Transverse colon (tissue), 4 donors: ENCODE measurements at regions not wholly inside any gene's neighbourhood (a gene's known extent, or its start where the extent isn't known, plus 50 kb on each side); places are given as distances from the start of the nearest gene placed in this dataset.

ENCODE experiments used
- DNase-seq: peaks from one replicate; pipeline ENCODE4 v3.0.0-alpha.2; 2019
- H3K27ac ChIP-seq, 4 donors: fragments of 200-600 bp; sonication (generic); 2 replicates each; pipeline ENCODE4 v1.5.1; 2016 to 2018; ENCODE audit warnings: inconsistent platforms in 4 of 4
- H3K27me3 ChIP-seq: fragments of 200-600 bp; sonication (generic); 2 replicates; pipeline ENCODE4 v1.5.1; 2017; ENCODE audit warnings: inconsistent platforms
- H3K36me3 ChIP-seq, 4 donors: fragments of 200-600 bp; sonication (generic); 2 replicates each; pipeline ENCODE4 v1.5.1; 2017 to 2019; ENCODE audit warnings: inconsistent platforms in 4 of 4
- H3K4me1 ChIP-seq, 4 donors: fragments of 200-600 bp; sonication (generic); 2 replicates each; pipeline ENCODE4 v1.5.1; 2017 to 2020; ENCODE audit warnings: inconsistent platforms in 4 of 4
- H3K4me3 ChIP-seq, 4 donors: fragments of 200-600 bp; sonication (generic); 1 replicate in 1 of 4; 2 replicates in 3 of 4; pipeline versions ENCODE4 v1.5.1 to v1.6.1; 2017 to 2019; ENCODE audit warnings: inconsistent platforms in 4 of 4
- H3K9me3 ChIP-seq, 2 donors: fragments of 200-600 bp; sonication (generic); 2 replicates each; pipeline ENCODE4 v1.5.1; 2017 to 2019; ENCODE audit warnings: inconsistent platforms in 2 of 2
- EP300 ChIP-seq: sonication (generic); formaldehyde crosslinking; IDR thresholded peaks from one replicate; pipeline ENCODE4 v1.6.1; 2017; ENCODE audit warnings: antibody characterized with exemption, low read depth
- POLR2A ChIP-seq: fragments of 450-650 bp; IDR thresholded peaks from one replicate; pipeline ENCODE4 v1.6.1; 2016; ENCODE audit warnings: antibody characterized with exemption, mild to moderate bottlenecking, moderate library complexity
- POLR2AphosphoS5 ChIP-seq, 3 donors: sonication (generic); formaldehyde crosslinking; IDR thresholded peaks; one replicate each; pipeline ENCODE4 v1.6.1; 2016; ENCODE audit warnings: antibody characterized with exemption in 3 of 3
- WGBS, 2 donors: methylation state at CpG; one replicate each; pipeline ENCODE4 v1.1.5; 2018; ENCODE audit warnings: low coverage in 1 of 2; 5-methylcytosine and 5-hydroxymethylcytosine counted together
- in situ Hi-C, 4 donors: fragments of 200-750 bp; cut with MboI; loops; one replicate each; pipeline versions ENCODE4 v1.15.0 to v1.15.1; 2017; ENCODE audit warnings: low sequenced_read_pairs in 3 of 4, low pct_ligation_motif_present in 1 of 4, low pct_unique_long_range_greater_than_20kb in 1 of 4
- intact Hi-C: fragments of 100-400 bp; cut with DNase I; formaldehyde crosslinking; loops from one replicate; pipeline ENCODE4 v1.15.1; 2023; ENCODE audit warnings: low total_unique reads
- TF ChIP-seq, protein P1 (sequence below), 5 experiments: fragments of 200-600 bp in 3 of 5; fragments of 450-650 bp in 2 of 5; sonication (generic) in 3 of 5; IDR thresholded peaks; 1 replicate in 2 of 5; 2 replicates in 3 of 5; pipeline ENCODE4 v1.5.1; 2016 to 2017; ENCODE audit warnings: antibody characterized with exemption in 5 of 5, inconsistent platforms in 3 of 5, mild to moderate bottlenecking in 2 of 5, moderate library complexity in 1 of 5

DNA sequence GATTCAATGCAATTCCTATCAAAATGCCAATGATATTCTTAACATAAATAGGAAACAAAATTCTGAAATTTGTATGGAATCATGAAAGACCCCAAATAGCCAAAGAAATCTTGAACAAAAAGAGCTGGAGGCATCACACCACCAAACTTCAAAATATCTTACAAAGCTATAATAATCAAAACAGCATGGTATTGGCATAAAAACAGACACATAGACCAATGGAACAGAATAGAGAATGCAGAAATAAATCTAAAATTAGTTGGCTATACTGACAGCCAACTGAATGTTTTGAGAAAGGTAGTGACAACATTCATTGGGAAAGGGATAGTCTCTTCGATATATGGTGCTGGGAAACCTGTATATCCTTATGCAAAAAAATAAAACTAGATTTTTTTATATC lies 121.9 kb upstream of the ASCC3 start:
- 85 to 100% methylated on average over 1 of the region's 1 CpG for WGBS, 2 donors
- H3K9me3 ChIP-seq: peaks cover 0 to 4% of the 10 kb centered on the region in 2 donors
- no peak overlapping the region for H3K27ac ChIP-seq
- intact Hi-C loops: no loop called here
- DNase-seq: no peak
- no peak overlapping the region for H3K4me3 ChIP-seq
- in situ Hi-C loops: no loop called here
- peaks cover 0 to 9% (median 2%) of the 10 kb centered on the region in 4 donors for H3K4me1 ChIP-seq
- no peaks in the 10 kb centered on the region for H3K27me3 ChIP-seq
- no peaks in the 10 kb centered on the region for H3K36me3 ChIP-seq
- TF ChIP-seq POLR2A (no peak), EP300 (no peak), POLR2AphosphoS5 (IDR thresholded peaks at IDR 0.05) (no peak)
- TF ChIP-seq, protein P1, sequence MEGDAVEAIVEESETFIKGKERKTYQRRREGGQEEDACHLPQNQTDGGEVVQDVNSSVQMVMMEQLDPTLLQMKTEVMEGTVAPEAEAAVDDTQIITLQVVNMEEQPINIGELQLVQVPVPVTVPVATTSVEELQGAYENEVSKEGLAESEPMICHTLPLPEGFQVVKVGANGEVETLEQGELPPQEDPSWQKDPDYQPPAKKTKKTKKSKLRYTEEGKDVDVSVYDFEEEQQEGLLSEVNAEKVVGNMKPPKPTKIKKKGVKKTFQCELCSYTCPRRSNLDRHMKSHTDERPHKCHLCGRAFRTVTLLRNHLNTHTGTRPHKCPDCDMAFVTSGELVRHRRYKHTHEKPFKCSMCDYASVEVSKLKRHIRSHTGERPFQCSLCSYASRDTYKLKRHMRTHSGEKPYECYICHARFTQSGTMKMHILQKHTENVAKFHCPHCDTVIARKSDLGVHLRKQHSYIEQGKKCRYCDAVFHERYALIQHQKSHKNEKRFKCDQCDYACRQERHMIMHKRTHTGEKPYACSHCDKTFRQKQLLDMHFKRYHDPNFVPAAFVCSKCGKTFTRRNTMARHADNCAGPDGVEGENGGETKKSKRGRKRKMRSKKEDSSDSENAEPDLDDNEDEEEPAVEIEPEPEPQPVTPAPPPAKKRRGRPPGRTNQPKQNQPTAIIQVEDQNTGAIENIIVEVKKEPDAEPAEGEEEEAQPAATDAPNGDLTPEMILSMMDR (IDR thresholded peaks at IDR 0.05): no peak

DNA sequence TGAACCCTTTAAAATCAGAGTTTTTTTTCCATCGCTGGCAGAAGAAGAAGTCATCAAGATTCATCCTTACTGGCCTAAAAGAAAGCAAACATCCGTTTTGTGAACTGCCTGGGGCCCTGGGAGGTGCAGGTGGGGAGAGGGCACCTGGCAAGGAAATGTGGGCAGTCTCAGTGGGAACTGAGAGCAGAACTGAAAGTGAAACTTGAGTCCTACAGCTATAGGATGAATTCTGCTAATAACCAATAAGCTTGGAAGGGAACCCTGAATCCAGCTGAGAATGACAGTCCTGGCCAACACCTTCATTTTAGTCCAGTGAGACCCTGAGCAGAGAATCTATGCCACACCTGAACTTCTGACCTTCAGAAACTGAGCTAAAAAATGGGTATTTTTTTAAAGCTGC lies 130.1 kb upstream of the ASCC3 start:
- Histone ChIP-seq H3K27ac (no peak overlapping the region), H3K27me3 (no peaks in the 10 kb centered on the region), H3K4me1 (peaks cover 0 to 4% (median 0%) of the 10 kb centered on the region in 4 donors), H3K9me3 (no peaks in the 10 kb centered on the region), H3K4me3 (no peak overlapping the region), H3K36me3 (no peaks in the 10 kb centered on the region)
- TF ChIP-seq, protein P1 (IDR thresholded peaks at IDR 0.05): no peak
- TF ChIP-seq POLR2AphosphoS5 (IDR thresholded peaks at IDR 0.05) (no peak), EP300 (no peak)
- DNase-seq: peak; percentile 37
- WGBS, 2 donors: 37 to 60% methylated on average over 1 to 2 of the region's 2 CpGs
- in situ Hi-C loops: no loop called here
- intact Hi-C loops: no loop called here

DNA sequence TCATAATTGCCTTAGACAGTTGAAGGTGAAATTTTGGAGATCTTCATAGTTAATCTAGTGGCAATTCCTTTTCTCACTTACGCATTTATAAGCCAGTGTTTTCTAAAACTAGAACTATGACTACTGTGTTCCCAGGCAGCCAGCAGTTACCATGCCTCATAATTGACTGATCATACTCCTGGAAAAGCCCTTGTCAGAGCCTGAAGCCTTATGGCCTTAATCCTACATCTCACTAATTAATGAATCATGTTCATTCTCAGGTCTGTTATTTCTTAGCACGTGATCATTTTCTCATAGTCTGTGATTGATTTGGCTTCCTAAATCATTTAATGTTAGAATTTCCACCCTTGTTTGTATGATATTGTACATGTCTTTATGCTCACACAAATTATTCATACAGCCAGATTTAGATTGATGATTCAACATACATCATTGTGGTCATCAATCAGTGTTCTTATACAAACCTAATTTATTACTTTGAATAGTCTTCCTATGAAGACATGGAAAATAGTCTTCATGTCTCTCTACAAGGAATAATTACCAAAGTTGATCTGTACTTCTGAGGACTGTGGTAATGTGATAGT lies 132.6 kb upstream of the ASCC3 start:
- 89 to 92% methylated on average over 2 of the region's 2 CpGs for WGBS, 2 donors

GRCh38 chr6:101015541-101015940 lies 134.4 kb upstream of the ASCC3 start:
- Histone ChIP-seq H3K4me1 (peaks cover 0 to 4% (median 0%) of the 10 kb centered on the region in 4 donors), H3K9me3 (no peaks in the 10 kb centered on the region), H3K4me3 (no peak overlapping the region), H3K27me3 (no peaks in the 10 kb centered on the region), H3K36me3 (no peaks in the 10 kb centered on the region), H3K27ac (no peak overlapping the region)
- 50 to 76% methylated on average over 1 of the region's 1 CpG for WGBS, 2 donors
- no peak for DNase-seq
- TF ChIP-seq POLR2A (no peak), POLR2AphosphoS5 (IDR thresholded peaks at IDR 0.05) (no peak), EP300 (no peak)
- TF ChIP-seq, protein P1 (IDR thresholded peaks at IDR 0.05): no peak
- in situ Hi-C loops (no loop called here), intact Hi-C loops (no loop called here)

More for the DNA sequence above, 132.6 kb upstream of the ASCC3 start:
- Histone ChIP-seq H3K36me3 (no peaks in the 10 kb centered on the region), H3K4me3 (no peak overlapping the region), H3K27me3 (no peaks in the 10 kb centered on the region), H3K9me3 (no peaks in the 10 kb centered on the region), H3K27ac (no peak overlapping the region), H3K4me1 (peaks cover 0 to 4% (median 0%) of the 10 kb centered on the region in 4 donors)
- TF ChIP-seq EP300 (no peak), POLR2A (no peak), POLR2AphosphoS5 (IDR thresholded peaks at IDR 0.05) (no peak)
- TF ChIP-seq, protein P1 (IDR thresholded peaks at IDR 0.05): no peak
- DNase-seq: no peak
- in situ Hi-C loops (no loop called here), intact Hi-C loops (no loop called here)
